Endothelial cell of umbilical vein (primary cell): ENCODE measurements at regions not wholly inside any gene's neighbourhood (a gene's known extent, or its start where the extent isn't known, plus 50 kb on each side); places are given as distances from the start of the nearest gene placed in this dataset.

Experiments used
- BruUV-seq: library from RNA; stranded (reverse); fragments of 400-500 nt; replicated peaks from 2 replicates; lab custom pipeline; 2021; lab: Mats Ljungman, UMichigan
- CTCF ChIA-PET: fragments of 300-600, 350-600 bp; sonication (Branson Sonifier 250); formaldehyde crosslinking; loops from one replicate; lab custom pipeline; 2021; ENCODE audit warnings: antibody characterized with exemption, inconsistent platforms; lab: Charles Lee
- POLR2A ChIA-PET: fragments of 300-600, 350-600 bp; sonication (Branson Sonifier 250); formaldehyde crosslinking; loops from one replicate; lab custom pipeline; 2021; ENCODE audit warnings: antibody characterized with exemption, inconsistent platforms; lab: Charles Lee
- DNase-seq: peaks from one replicate; pipeline ENCODE4 v3.0.0-alpha.2; 2011; ENCODE audit warnings: low read depth, low spot score
- FAIRE-seq: peaks from 2 replicates; lab custom pipeline; 2011; peaks lifted over from hg19 to GRCh38; lab: Jason Lieb, UNC
- H2AFZ ChIP-seq: 2 replicates; pipeline ENCODE4 v1.6.0; 2012; ENCODE audit warnings: low read depth, low read length, control low read depth, inconsistent platforms
- H3K27ac ChIP-seq: 2 replicates; pipeline ENCODE4 v1.5.1; 2011; ENCODE audit warnings: low read depth, mild to moderate bottlenecking, control low read depth, low read length, moderate library complexity; ENCODE audit not compliant: insufficient read depth
- H3K27me3 ChIP-seq, 2 experiments: 2 replicates each; pipeline versions ENCODE4 v1.6.0 to v1.6.1; 2011; ENCODE audit warnings: low read length in 2 of 2, mixed read lengths in 1 of 2; ENCODE audit not compliant: control insufficient read depth in 2 of 2, insufficient read depth in 2 of 2
- H3K36me3 ChIP-seq, 2 experiments: 2 replicates in 1 of 2; 3 replicates in 1 of 2; pipeline ENCODE4 v1.5.1; 2011; ENCODE audit warnings: low read length in 2 of 2, mild to moderate bottlenecking in 1 of 2, moderate library complexity in 1 of 2; ENCODE audit not compliant: control insufficient read depth in 2 of 2, insufficient read depth in 2 of 2; ENCODE audit errors: extremely low read depth in 1 of 2
- H3K4me1 ChIP-seq: 3 replicates; pipeline ENCODE4 v1.5.1; 2011; ENCODE audit warnings: mild to moderate bottlenecking, low read length; ENCODE audit not compliant: control insufficient read depth, insufficient read depth; ENCODE audit errors: extremely low read depth
- H3K4me2 ChIP-seq: 2 replicates; pipeline ENCODE4 v1.6.1; 2011; ENCODE audit warnings: low read length, control low read depth, mixed read lengths; ENCODE audit not compliant: insufficient read depth
- H3K4me3 ChIP-seq, 3 experiments: fragments of 200-600 bp in 1 of 3; sonication (generic), shearing (Covaris generic) in 1 of 3; replicated peaks in 1 of 3; 2 replicates each; pipeline ENCODE4 v1.5.1; 2011 to 2016; ENCODE audit warnings: control low read depth in 3 of 3, low read length in 3 of 3, mild to moderate bottlenecking in 2 of 3, inconsistent platforms in 1 of 3, low read depth in 1 of 3, moderate library complexity in 1 of 3; ENCODE audit not compliant: insufficient read depth in 1 of 3
- H3K79me2 ChIP-seq: 2 replicates; pipeline ENCODE4 v1.6.0; 2012; ENCODE audit warnings: low read length, inconsistent platforms; ENCODE audit not compliant: control insufficient read depth, insufficient read depth
- H3K9ac ChIP-seq: replicated peaks from 2 replicates; pipeline ENCODE3; 2011; ENCODE audit warnings: low read length, control low read depth; ENCODE audit not compliant: insufficient read depth; ENCODE audit errors: extremely low read depth
- H3K9me1 ChIP-seq: replicated peaks from 3 replicates; pipeline ENCODE4 v1.6.0; 2011; ENCODE audit warnings: mild to moderate bottlenecking, low read length; ENCODE audit not compliant: control insufficient read depth, insufficient read depth; ENCODE audit errors: extremely low read depth
- H3K9me3 ChIP-seq: replicated peaks from 2 replicates; pipeline ENCODE4 v1.5.1; 2012; ENCODE audit warnings: low read length, inconsistent platforms; ENCODE audit not compliant: control insufficient read depth, insufficient read depth
- H4K20me1 ChIP-seq: replicated peaks from 2 replicates; pipeline ENCODE3; 2011; ENCODE audit warnings: mild to moderate bottlenecking, low read length; ENCODE audit not compliant: control insufficient read depth, insufficient read depth; ENCODE audit errors: extremely low read depth
- CTCF ChIP-seq, 2 donors: IDR thresholded peaks; 1 replicate in 1 of 2; 2 replicates in 1 of 2; pipeline ENCODE4 v1.5.1; 2011; ENCODE audit warnings: low read length in 2 of 2, mild to moderate bottlenecking in 2 of 2, moderate library complexity in 2 of 2, control low read depth in 1 of 2, inconsistent platforms in 1 of 2, low read depth in 1 of 2; ENCODE audit not compliant: insufficient read depth in 1 of 2; ENCODE audit errors: extremely low read depth in 1 of 2
- EZH2 ChIP-seq: IDR thresholded peaks from 2 replicates; pipeline ENCODE4 v1.6.1; 2012; ENCODE audit warnings: borderline replicate concordance, low read depth, mild to moderate bottlenecking, moderate library complexity, low read length, inconsistent platforms; ENCODE audit not compliant: severe bottlenecking
- FOS ChIP-seq: IDR thresholded peaks from 2 replicates; pipeline ENCODE4 v1.6.1; 2011; ENCODE audit warnings: mild to moderate bottlenecking, low read length, moderate library complexity, borderline replicate concordance; ENCODE audit not compliant: insufficient read depth
- GATA2 ChIP-seq: IDR thresholded peaks from 2 replicates; pipeline ENCODE4 v1.7.0; 2011; ENCODE audit warnings: low read depth, mild to moderate bottlenecking, moderate library complexity, mixed read lengths, low read length; ENCODE audit not compliant: insufficient read length, insufficient read depth
- JUN ChIP-seq: IDR thresholded peaks from 2 replicates; pipeline ENCODE4 v1.6.1; 2011; ENCODE audit warnings: borderline replicate concordance, low read depth; ENCODE audit not compliant: insufficient read length, insufficient read depth
- MYC ChIP-seq: IDR thresholded peaks from one replicate; pipeline ENCODE4 v1.6.1; 2011; ENCODE audit warnings: mild to moderate bottlenecking, low read depth, low read length
- POLR2A ChIP-seq: IDR thresholded peaks from 2 replicates; pipeline ENCODE4 v1.6.1; 2012; ENCODE audit warnings: low read depth, mild to moderate bottlenecking, control low read depth, low read length
- POLR2AphosphoS5 ChIP-seq: IDR thresholded peaks from 2 replicates; pipeline ENCODE4 v1.6.1; 2012; ENCODE audit warnings: low read depth, mild to moderate bottlenecking, control low read depth, low read length, moderate library complexity; ENCODE audit not compliant: insufficient read depth
- dilution Hi-C: fragments of 300-500 bp; cut with MboI; formaldehyde crosslinking; loops from one replicate; pipeline ENCODE4 v1.15.0; 2019; ENCODE audit warnings: low sequenced_read_pairs; ENCODE audit not compliant: extremely low pct_ligation_motif_present
- intact Hi-C: fragments of 100-400 bp; cut with micrococcal nuclease; formaldehyde crosslinking; loops from one replicate; pipeline ENCODE4 v1.10.0; 2022
- TF ChIP-seq, protein P1 (sequence below): IDR thresholded peaks from 2 replicates; pipeline ENCODE4 v1.6.1; 2011; ENCODE audit not compliant: insufficient read depth, insufficient read length

DNA sequence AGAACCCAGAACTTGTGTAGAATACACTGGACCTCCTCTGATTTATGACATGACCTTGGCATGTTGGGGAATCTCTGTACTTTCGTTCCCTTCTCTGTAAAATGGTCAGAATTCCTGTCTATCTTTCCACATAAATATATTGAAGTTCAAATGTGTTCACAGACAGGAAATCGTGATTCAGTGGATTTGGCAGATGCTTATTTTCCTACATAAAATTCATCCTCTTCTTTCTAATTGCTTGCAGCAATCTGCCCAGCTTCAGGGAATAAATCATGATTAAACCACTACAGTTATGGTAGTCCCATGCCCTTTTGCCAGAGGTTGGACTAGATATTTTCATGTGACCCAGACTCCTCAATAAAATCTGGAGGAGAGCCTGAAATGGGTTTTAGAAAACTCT lies 52.1 kb upstream of the ARL15 start:
- no TSS peak for BruUV-seq
- Histone ChIP-seq H3K4me3 (no peak overlapping the region), H4K20me1 (no peaks in the 10 kb centered on the region), H3K9me1 (no peaks in the 10 kb centered on the region), H3K9me3 (no peaks in the 10 kb centered on the region), H3K79me2 (no peaks in the 10 kb centered on the region), H3K36me3 (no peaks in the 10 kb centered on the region), H3K4me2 (no peak overlapping the region), H2AFZ (no peak overlapping the region), H3K27me3 (peaks cover 4 to 15% of the 10 kb centered on the region in 2 experiments), H3K9ac (no peak overlapping the region), H3K4me1 (no peaks in the 10 kb centered on the region), H3K27ac (no peak overlapping the region)
- ChIA-PET POLR2A (no interaction called here), CTCF (no interaction called here)
- DNase-seq = peak; percentile 47
- intact Hi-C loops = no loop called here
- peak; percentile 25 for TF ChIP-seq FOS
- TF ChIP-seq POLR2A = no peak
- no peak for FAIRE-seq
- dilution Hi-C loops = no loop called here

GRCh38 chr5:54361691-54362411 lies 51.5 kb upstream of the ARL15 start:
- Histone ChIP-seq H3K4me1 (no peaks in the 10 kb centered on the region), H3K4me2 (no peak overlapping the region)

More at GRCh38 chr5:54361691-54362411, 51.5 kb upstream of the ARL15 start:
- FAIRE-seq (no peak), DNase-seq (no peak)
- dilution Hi-C loops = no loop called here
- no TSS peak for BruUV-seq
- H4K20me1 ChIP-seq = no peaks in the 10 kb centered on the region
- H2AFZ ChIP-seq = no peak overlapping the region
- intact Hi-C loops = no loop called here
- H3K9me3 ChIP-seq = no peaks in the 10 kb centered on the region
- no peaks in the 10 kb centered on the region for H3K79me2 ChIP-seq
- POLR2A ChIA-PET = no interaction called here
- CTCF ChIA-PET = interaction anchor here (0.7 kb wide), 1 partner anchor 58 kb away, joined by 4 read pairs; no protein-coding TSS in a partner anchor
- H3K9me1 ChIP-seq = no peaks in the 10 kb centered on the region
- no peak overlapping the region for H3K4me3 ChIP-seq
- no peak overlapping the region for H3K9ac ChIP-seq
- H3K36me3 ChIP-seq = no peaks in the 10 kb centered on the region
- peaks cover 4 to 15% of the 10 kb centered on the region in 2 experiments for H3K27me3 ChIP-seq
- TF ChIP-seq MYC (no peak), CTCF (IDR thresholded peaks at IDR 0.05; ENCODE audit: extremely low read depth in 1 of 2, insufficient read depth in 1 of 2, low read depth in 1 of 2, low read length in 2 of 2) (no peak), POLR2AphosphoS5 (no peak), EZH2 (no peak), FOS (no peak), GATA2 (no peak), JUN (no peak), POLR2A (no peak)
- TF ChIP-seq, protein P1, sequence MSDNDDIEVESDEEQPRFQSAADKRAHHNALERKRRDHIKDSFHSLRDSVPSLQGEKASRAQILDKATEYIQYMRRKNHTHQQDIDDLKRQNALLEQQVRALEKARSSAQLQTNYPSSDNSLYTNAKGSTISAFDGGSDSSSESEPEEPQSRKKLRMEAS = no peak
- H3K27ac ChIP-seq = no peak overlapping the region
